Brain microvascular endothelial cell (primary cell): ENCODE measurements at regions not wholly inside any gene's neighbourhood (a gene's known extent, or its start where the extent isn't known, plus 50 kb on each side); places are given as distances from the start of the nearest gene placed in this dataset.
A peak's percentile ranks its signal among the peaks of the same experiment; 100 is the strongest.
"Not testable (repeated sequence)": the region's sequence is repeated elsewhere in the genome, so short reads cannot be mapped to it uniquely, and the experiment has no call there.

ENCODE experiments used
- DNase-seq: peaks from one replicate; pipeline ENCODE4 v3.0.0-alpha.2; 2020
- H3K27ac ChIP-seq: fragments of 250-450 bp; sonication (Bioruptor Pico); 2 replicates; pipeline ENCODE4 v1.5.1; 2020; ENCODE audit warnings: mild to moderate bottlenecking, moderate library complexity
- H3K27me3 ChIP-seq: fragments of 250-450 bp; sonication (Bioruptor Pico); replicated peaks from 2 replicates; pipeline ENCODE4 v1.5.1; 2020; ENCODE audit warnings: mild to moderate bottlenecking
- H3K36me3 ChIP-seq: fragments of 250-450 bp; sonication (Bioruptor Pico); replicated peaks from 2 replicates; pipeline ENCODE4 v1.5.1; 2020; ENCODE audit warnings: mild to moderate bottlenecking
- H3K4me3 ChIP-seq: 2 replicates; pipeline ENCODE4 v1.5.1; 2011; ENCODE audit warnings: low read depth, mild to moderate bottlenecking, control low read depth, low read length, moderate library complexity
- CTCF ChIP-seq: IDR thresholded peaks from 2 replicates; pipeline ENCODE4 v1.5.1; 2011; ENCODE audit warnings: low read depth, mild to moderate bottlenecking, moderate library complexity, low read length, control low read depth, inconsistent platforms; ENCODE audit errors: missing control alignments
- in situ Hi-C: cut with HindIII; loops from 2 replicates; pipeline ENCODE4 v1.10.0; 2017; ENCODE audit warnings: low sequenced_read_pairs, low pct_ligation_motif_present

GRCh38 chr20:43404878-43405277, 52.8 kb upstream of the SRSF6 start:
- Histone ChIP-seq H3K36me3 (no peaks in the 10 kb centered on the region), H3K4me3 (no peak overlapping the region), H3K27me3 (no peaks in the 10 kb centered on the region), H3K27ac (no peak overlapping the region)
- DNase-seq = no peak
- in situ Hi-C loops = no loop called here
- TF ChIP-seq CTCF = peak; percentile 18

DNA sequence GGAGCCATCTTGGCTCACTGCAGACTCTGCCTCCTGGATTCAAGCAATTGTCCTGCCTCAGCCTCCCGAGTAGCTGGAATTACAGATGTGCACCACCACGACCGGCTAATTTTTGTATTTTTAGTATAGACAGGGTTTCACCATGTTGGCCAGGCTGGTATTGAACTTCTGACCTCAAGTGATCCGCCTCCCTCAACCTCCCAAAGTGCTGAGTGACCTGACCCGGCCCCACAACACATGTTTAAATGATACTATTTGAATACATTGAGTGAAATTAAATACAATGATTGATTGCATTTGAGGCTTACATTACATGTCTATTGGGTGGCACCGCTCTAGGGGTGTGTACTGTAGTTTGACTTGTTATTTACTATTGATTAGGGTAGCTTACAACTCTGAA, 56.8 kb upstream of the SRSF6 start:
- H3K27ac ChIP-seq, DNase-seq, H3K27me3 ChIP-seq, H3K36me3 ChIP-seq, in situ Hi-C loops, H3K4me3 ChIP-seq: not testable (repeated sequence)

GRCh38 chr20:43398676-43399324, 58.9 kb upstream of the SRSF6 start:
- in situ Hi-C loops = no loop called here

DNA sequence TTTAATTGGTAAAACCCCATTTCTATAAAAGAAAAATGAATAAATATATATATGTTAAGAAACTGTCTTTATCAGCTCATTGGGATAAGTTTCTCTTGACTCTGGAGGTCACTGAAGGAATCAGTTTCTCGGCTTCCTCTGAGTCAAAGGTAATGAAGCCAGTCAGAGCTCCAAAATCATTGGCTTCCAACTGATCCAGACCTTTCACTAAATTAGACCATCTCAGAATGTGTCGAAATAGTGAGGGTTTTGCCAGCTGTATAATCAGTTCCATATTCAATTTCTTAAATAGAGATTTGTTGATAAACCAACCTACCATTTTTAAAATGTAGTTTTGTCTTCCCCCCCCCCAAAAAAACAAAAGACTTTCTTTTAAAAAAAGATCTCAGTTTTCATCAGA, 60.5 kb upstream of the SRSF6 start:
- DNase-seq = no peak
- Histone ChIP-seq H3K27ac (no peak overlapping the region), H3K36me3 (no peaks in the 10 kb centered on the region), H3K27me3 (no peaks in the 10 kb centered on the region), H3K4me3 (no peak overlapping the region)
- TF ChIP-seq CTCF = no peak
- in situ Hi-C loops = no loop called here

More at GRCh38 chr20:43398676-43399324, 58.9 kb upstream of the SRSF6 start:
- Histone ChIP-seq H3K27ac (no peak overlapping the region), H3K36me3 (no peaks in the 10 kb centered on the region), H3K4me3 (no peak overlapping the region), H3K27me3 (no peaks in the 10 kb centered on the region)
- no peak for TF ChIP-seq CTCF
- no peak for DNase-seq

DNA sequence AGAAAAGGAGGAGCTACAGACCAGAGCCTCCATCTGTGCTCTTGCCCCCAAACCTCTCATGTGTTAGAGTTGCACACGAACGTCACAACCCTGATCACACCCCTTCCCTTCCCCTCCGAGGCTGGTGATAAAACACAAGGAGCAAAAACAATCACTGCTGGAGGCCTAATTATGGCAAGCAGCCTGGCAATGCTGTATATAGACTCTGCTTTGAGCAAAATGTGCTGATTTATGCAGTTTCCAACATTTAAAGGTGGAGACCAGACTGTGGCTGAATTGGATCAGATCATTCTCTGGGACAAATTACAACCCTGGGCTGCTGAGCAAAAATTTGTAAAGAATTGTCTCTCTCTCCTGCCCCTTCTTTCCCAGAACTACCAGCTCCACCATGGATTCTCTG, 64.6 kb upstream of the SRSF6 start:
- Histone ChIP-seq H3K27ac (no peak overlapping the region), H3K27me3 (no peaks in the 10 kb centered on the region), H3K4me3 (no peak overlapping the region), H3K36me3 (no peaks in the 10 kb centered on the region)
- TF ChIP-seq CTCF = no peak
- in situ Hi-C loops = no loop called here
- no peak for DNase-seq

DNA sequence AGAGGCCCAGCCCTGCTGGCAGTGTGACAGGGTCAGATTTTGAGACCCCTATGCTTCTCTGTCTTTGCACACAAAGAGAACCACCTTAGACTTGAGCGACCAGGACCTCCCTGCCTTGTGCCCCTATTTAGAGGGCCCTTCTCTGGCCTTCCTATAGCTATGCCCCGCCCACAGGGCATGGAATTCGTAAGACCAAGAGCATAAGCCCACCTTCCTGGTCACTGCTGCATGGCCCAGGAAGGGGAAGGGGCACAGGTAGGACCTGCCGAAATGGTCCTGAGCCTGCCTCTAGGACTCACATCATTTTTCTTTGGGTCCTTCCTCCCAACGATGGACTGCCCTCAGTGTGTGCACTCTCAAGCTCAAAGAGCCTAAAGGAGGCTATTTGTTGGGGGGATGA, 65.1 kb upstream of the SRSF6 start:
- Histone ChIP-seq H3K36me3 (no peaks in the 10 kb centered on the region), H3K27ac (no peak overlapping the region), H3K4me3 (no peak overlapping the region), H3K27me3 (no peaks in the 10 kb centered on the region)
- TF ChIP-seq CTCF = no peak
- no peak for DNase-seq
- in situ Hi-C loops = no loop called here
